GM12891 (cell line): ENCODE measurements at regions not wholly inside any gene's neighbourhood (a gene's known extent, or its start where the extent isn't known, plus 50 kb on each side); places are given as distances from the start of the nearest gene placed in this dataset.

Experiments
- POLR2A ChIP-seq: IDR thresholded peaks from 2 replicates; pipeline ENCODE4 v1.6.1; 2011; ENCODE audit warnings: low read depth, low read length, control low read depth
- POLR2AphosphoS5 ChIP-seq: IDR thresholded peaks from 2 replicates; pipeline ENCODE4 v1.6.1; 2011; ENCODE audit warnings: low read depth, low read length, control low read depth
- TAF1 ChIP-seq: IDR thresholded peaks from 2 replicates; pipeline ENCODE4 v1.6.1; 2011; ENCODE audit warnings: low read depth, low read length, control low read depth

DNA sequence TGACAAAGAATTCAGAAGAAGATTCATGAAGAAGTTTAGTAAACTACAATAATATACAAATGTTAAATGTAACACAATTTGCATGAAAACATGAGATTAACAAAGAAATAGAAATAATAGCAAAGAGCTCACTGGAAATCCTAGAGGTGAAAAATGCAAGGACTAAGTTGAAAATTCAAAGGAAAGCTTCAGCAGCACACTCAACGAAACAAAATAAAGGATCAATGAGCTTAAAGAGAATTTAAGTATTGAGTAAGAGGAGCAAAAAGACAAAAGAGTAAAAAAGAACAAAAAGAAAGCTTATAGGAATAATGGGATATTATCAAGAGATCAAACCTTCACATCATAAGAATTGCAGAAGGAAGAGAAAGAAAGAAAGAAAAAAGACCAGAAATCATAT is 583.8 kb upstream of the NECTIN3 start:
- TF ChIP-seq POLR2A = no peak
- TF ChIP-seq POLR2AphosphoS5 = no peak
- TF ChIP-seq TAF1 = no peak
